GM19455 (cell line): ENCODE measurements at regions not wholly inside any gene's neighbourhood (a gene's known extent, or its start where the extent isn't known, plus 50 kb on each side); places are given as distances from the start of the nearest gene placed in this dataset.
"Not testable (repeated sequence)": the region's sequence is repeated elsewhere in the genome, so short reads cannot be mapped to it uniquely, and the experiment has no call there.

Experiments
- ATAC-seq: cut with Tn5 transposase; IDR thresholded peaks from one replicate; pipeline ENCODE4 v1.9.1; 2021; ENCODE audit not compliant: unreplicated experiment

DNA sequence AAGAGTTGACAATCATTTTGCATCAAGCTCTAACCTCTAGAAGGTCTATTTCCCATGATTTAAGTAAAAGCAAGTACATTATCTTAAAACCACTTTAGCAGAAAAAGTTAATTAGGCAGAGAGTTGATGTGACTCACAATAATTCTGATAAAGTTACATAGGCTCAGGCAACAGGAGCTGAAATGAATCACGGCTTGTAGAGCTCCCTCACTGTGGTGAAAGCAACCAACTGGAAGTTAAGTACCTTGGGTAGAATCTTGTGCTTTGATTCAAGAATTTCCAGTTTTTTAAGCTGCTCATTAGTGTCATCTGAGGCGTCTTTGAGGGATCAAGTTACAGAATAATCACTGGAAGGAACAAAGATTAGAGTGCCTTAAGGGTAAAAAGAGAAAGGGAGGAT, 68.9 kb upstream of the NFE2L3 start:
- ATAC-seq, result no peak

DNA sequence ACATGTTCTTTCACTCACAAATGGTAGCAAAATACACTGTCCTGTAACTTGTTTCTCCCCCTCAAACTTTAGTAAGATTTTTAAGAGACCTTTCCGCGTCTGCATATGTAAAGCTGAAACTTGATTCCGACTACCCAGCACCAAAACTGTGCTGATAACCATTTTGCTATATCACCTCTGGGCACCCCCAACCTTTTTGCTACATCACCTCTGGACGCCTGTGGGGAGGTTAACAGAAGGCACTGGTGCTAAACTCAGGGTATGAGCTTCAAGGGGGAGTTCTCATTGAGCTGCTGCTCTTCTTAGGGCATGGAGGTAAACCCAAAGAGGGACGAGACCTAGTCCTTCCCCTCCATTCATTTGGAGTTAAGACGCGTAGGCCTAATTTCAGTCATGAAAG, 67.6 kb upstream of the NFE2L3 start:
- no peak for ATAC-seq

DNA sequence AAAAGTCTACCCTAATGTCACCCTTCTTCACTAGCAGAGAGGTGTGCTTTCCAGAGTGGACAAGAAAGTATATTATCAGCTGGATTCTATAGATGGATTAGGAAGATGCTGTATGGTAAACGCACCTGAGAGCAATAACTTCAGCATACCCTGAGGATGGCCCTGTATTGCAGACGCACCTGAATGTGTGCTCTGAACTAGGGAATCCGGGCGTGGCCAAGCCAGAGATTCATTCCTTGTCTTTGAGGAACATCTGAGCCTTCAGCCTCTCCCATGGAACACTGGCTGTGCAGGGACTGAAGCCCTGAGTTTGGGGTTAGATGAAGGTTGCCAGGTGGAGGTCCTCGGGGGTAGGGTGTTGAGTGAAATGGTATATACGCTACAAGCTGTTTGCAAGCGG, 66.2 kb upstream of the NFE2L3 start:
- ATAC-seq, result no peak

DNA sequence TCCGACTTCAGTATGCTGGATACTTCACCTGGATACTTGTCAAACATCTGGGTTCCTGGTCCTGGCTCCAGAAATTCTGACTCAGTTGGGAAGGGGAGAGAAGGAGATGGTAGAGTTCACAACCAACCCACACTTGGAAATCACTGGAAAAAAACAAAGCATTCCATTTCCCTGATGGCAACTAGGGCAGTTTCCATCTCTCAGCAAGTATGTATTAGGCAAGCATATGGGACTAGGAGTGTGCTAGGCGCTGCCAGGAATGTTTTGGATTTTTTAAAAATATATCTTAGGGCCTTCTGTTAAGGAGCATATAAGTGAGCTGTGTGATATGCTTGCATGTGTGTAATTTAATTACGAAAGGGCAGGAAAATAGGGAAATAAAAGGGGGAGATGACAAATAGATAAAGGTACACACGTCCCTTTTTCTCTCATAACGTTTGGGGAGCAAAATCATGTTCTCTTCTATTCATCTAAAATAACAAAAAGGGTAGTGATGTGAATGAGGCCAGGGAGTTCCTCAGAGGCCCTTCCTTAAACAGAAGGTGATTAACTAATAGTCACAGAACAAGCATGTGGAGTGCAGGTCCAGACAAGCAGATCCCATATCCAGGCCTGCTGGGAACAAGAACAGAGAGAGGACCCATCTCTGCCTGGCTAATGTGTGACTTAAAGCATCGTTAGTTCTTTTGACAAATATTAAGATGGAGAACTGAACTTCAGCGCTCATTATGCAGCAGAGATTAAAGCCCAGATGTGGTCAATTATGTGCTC, 64.5 kb upstream of the NFE2L3 start:
- ATAC-seq, result no peak

DNA sequence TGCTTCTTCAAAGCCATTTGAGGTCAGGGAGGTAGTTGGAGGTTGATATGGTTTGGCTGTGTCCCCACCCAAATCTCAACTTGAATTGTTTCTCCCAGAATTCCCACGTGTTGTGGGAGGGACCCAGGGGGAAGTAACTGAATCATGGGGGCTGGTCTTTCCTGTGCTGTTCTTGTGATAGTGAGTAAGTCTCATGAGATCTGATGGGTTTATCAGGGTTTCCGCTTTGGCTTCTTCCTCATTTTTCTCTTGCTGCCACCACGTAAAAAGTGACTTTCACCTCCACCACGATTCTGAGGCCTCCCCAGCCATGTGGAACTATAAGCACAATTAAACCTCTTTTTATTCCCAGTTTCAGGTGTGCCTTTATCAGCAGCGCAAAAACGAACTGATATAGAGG, 62.5 kb upstream of the NFE2L3 start:
- ATAC-seq, result not testable (repeated sequence)

DNA sequence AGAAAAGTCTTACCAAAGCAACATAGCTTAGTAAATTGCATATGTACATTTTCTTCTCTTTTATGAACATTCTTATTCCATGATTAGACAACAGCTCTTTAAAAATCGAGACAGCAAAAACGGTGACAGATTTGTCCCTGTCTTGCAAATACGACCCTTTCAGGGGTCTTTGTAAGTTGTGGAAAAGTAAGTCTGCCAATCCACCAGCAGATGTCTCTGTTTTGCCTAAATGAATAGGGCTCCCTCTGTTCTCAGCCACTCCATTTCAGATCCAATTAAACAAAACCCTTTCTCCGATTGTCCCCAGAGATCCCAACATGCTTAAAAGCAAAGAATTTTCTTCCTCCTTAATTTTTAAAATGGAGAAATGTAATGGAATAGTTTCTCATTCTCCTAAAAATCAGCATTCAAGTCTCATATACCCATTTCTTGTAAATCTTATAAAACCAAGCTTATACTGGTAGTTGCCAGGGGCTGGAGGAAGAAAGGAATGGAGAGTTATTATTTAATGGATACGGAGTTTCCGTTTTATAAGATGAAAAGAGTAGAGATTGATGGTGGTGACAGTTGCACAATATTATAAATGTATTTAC, 61.0 kb upstream of the NFE2L3 start:
- ATAC-seq, result no peak

DNA sequence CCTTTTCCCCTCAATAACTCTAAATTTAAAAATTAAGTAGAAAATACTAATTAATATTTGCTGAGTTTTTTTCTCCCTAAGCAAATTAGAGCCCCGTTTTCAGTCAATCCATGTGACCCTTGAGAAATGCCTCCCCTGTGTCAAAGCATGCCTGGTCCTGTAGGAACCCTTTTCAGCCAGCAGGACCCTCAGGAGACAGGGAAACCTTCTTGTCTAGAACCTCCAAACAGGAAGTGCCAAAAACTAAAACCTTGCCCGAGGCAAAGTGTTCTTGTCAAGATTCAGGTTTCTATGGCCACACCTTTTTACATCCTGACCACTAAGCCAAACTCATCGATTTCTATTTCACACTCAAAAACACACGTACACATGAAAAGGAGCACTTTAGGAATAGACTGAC, 60.1 kb upstream of the NFE2L3 start:
- ATAC-seq, result no peak

DNA sequence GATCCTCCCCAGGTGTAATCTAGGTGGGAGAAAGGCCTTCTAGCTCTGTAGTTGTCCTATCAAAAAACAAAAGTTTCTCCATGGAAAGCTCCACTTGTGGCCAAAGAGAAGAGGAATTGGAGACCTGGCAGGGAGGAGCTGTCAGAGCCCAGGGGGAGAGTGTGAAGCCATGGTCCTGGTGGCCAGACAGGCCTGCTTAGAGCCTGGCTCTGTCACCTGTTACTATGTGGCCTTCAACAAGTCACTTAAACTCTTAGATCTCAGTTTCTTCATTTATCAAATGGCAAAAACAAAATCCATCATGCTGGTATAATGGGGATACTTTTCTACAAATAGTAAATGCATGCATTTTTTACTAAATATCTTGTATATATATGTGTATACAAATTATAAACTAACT, 59.0 kb upstream of the NFE2L3 start:
- no peak for ATAC-seq

DNA sequence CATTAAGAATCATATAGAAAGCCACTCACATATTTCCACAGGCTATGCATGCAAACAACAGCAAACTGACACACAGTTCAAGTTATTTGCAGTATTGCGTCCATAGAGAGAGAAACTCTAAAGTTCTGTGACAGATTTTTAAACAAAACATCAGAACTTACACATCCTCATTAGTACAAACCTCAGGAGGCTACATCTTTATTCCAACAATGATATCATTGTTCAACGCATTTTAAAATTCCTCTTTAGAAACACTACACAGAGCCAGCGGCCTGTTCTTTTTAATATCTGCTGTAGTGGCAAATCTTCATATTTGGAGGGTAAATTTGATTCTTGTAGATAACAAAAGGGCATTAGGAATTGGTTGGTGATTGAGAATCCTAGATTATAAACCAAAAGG, 55.9 kb upstream of the NFE2L3 start:
- ATAC-seq, result no peak

DNA sequence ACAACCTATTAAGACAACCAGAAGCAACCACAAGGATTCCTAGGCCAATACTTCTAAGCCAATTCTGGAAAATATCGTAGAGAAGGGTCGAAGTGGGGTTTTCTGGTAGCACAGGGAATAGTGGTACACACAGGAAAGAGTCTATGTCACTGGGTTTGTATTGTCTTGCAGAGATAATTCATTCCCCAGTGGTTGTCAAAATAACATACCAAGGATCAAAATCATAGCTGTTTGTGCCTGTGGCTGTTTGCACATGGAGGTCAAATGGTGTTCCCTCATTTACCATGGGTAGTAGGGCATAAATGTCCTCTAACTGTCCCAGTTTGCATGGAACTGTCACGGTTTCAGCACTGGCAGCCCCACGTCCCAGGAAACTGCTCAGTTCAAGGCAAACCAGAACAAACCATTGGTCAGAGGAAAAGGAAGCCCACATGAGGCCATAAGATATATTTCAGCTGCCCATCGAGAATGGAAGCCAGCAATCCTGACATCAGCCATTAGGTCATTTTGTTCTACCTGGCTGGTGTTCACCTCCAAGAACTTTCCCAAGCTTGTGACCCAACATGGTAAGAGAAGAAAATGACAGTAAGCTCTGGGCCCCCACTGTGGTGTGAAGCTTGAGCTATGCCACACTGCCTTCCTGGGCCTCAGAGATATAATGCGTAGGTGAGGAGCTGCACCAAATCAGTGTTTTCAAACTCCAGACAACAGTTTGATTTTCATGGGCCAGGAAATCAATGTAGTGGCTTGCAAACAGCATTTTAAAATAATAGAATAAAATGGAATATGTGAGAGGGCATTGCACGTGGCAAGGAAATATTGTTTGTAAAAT, 53.9 kb upstream of the NFE2L3 start:
- ATAC-seq, result no peak

DNA sequence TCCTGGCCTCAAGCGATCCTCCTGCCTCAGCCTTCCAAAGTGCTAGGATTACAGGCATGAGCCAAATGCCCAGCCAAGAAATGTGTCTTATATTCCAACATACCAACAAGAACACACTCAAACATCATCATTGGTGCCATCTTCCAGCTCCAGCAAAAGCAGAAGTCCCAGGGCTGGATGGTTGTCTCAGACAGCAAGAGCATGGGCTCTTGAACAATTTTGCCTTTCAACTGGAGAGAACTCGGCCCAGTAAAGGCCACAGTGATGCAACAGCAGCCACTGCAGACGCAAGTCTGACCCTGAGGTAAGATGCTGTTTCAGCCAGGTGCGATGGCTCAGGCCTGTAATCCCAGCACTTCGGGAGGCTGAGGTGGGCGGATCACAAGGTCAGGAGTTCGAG, 52.8 kb upstream of the NFE2L3 start:
- ATAC-seq, result no peak

DNA sequence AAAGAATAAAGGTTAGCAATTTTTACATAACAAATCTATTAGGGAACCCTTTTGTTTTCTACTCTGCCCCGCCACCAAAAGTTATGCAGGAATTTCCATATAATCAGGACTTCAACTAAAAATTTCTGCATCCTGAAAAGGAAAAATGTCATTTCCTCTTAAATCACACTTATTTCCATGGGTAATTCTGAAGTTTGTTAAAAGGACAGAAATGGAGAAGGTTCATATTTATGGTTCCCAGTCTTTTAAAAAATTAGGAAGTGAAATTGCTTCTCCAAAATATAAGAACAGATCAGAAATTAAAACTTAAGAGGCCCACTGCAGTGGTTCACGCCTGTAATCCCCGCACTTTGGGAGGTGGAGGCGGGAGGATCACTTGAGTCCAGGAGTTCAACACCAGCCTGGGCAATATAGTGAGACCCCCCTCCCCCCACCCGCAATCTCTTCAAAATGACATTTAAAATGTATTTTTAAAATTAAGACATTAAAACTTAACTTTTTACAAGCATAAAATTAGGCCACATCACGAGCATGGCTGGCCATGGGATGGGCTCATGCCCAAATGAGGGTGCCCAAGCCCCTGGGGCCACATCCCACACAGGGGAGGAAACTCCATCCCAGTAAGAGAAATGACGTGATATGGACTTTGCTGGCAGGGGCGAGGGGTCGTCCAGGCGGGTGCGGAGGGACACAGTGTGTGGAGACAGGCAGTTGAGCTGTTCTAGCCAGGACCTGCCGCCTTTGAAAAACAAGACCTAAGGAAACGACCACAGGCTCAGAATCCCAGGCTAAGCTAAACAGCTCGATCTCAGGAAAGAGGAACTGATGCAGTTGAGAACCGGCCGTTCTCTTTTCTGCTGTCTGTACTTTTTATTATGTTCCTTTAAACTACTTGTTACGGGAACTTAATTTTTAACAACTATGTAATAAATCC, 51.3 kb upstream of the NFE2L3 start:
- ATAC-seq, result no peak

DNA sequence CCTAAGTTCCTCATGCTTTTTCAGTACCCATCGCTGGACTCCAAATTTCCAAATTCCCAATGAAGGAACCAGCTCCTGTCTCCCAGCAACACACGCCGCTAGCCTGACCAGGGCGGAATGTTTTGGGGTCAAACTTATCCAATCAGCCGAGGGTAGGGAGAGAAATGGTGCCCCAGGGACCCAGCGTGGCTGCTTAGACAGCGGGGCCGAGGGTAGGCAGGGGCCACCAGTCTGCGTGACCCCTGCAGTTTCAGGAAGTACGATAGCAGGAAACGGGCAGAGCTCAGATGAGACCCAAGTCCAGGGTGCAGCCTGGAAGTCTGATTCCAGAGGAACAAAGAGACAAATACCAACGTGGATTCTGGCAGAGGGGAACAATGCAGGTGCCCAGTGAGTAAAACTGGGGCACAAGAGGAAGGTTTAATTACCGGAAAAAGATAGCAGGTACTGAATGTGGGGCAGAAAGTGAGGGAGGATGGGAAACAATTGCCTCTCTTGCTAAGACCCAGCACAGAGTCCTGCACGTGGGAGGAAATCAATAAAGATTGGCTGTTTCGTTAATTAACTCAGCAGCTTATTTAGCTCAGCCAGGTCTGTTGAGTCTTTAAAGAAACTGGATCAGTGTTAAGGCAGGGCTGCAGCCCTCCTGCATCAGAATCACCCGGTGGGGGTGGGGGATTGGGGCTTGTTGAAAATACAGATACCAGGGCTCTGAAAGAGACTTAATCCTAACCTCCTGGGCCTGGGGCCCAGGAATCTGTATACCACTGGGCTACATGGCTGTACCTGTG, 50.4 kb upstream of the NFE2L3 start:
- no peak for ATAC-seq

DNA sequence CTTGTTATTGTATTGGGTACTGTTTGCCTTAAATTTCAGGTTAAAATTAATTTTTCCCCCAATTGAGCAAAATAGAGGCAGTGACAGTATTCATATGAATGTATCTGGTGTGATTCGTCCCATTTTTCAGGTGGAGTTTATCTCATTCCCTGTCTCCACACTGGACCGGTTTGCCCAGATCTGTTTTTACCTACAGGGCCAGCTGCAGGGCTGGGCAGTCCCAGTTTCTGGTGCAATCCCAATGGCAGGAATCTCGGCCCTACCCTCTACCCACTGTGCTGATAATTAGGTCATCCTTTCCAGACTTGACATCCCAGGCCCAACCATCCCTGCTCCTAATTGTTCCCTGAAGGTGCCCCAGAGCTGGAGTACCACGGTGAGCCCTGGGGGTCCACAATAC, 49.8 kb upstream of the NFE2L3 start:
- no peak for ATAC-seq
